SH-SY5Y (cell line): ENCODE measurements at regions not wholly inside any gene's neighbourhood (a gene's known extent, or its start where the extent isn't known, plus 50 kb on each side); places are given as distances from the start of the nearest gene placed in this dataset.

Source experiments
- GATA2 ChIP-seq: IDR thresholded peaks from 2 replicates; pipeline ENCODE4 v1.6.1; 2011; ENCODE audit warnings: mild to moderate bottlenecking, low read depth, low read length
- GATA3 ChIP-seq: IDR thresholded peaks from 2 replicates; pipeline ENCODE4 v1.6.1; 2011; ENCODE audit warnings: low read depth, mild to moderate bottlenecking, low read length, moderate library complexity

DNA sequence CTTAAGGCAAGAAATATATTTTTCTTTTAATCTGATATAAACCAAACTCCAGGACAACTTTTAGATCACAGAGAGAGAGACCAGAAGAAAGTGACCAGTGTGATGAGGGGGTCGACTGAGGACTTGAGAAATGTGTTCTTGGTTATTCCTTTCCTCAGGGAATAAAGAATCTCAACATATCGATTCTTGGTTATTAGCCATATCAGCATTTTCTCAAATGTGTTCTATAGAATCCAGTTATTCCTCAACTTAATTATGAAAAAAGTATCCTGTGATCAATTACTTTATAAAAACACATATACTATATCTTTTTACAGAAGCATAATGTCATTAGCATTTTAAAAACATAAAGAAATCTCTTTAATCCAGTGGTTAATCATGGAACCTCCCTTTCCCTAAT lies 222.1 kb upstream of the FAM3C start:
- TF ChIP-seq GATA2 (no peak), GATA3 (no peak)

DNA sequence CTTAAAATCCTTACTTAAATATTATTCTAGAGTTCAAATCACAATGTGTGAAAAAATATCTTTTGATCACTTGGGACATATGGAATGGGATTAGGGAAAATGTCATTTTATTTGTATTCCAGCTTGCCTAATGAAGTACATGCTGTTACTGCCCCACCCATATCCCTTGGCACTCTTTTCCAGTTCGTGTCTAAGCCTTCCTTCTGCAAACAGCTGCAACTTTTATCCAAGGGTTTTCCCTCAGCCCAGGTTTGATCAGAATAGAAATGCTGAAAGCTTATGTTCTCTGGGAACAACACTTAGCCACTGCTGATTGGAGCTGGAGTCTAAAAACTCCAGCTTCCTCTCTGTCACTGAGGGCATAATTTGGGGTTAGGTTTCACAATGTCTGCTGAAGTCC lies 214.1 kb upstream of the FAM3C start:
- no peak for TF ChIP-seq GATA3
- TF ChIP-seq GATA2: no peak

DNA sequence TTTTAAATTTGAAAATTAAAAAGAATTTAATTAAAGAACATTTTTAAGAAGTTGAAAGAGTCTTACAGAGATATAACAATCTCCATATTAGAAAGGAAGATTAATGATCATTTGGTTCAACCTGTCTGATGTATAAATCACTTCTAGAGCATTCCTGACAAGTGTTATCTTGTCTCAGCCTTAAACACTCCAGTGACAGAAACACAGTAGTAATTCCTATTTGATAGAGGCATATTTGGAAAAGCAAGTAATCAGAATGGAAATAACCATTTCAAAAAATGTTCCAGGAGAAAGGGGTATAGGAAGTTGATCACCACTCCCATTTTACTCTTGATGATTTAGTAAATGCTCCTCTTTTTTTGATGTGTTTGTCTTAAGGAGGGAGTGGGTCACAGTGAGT lies 213.1 kb upstream of the FAM3C start:
- no peak for TF ChIP-seq GATA3
- TF ChIP-seq GATA2: no peak

DNA sequence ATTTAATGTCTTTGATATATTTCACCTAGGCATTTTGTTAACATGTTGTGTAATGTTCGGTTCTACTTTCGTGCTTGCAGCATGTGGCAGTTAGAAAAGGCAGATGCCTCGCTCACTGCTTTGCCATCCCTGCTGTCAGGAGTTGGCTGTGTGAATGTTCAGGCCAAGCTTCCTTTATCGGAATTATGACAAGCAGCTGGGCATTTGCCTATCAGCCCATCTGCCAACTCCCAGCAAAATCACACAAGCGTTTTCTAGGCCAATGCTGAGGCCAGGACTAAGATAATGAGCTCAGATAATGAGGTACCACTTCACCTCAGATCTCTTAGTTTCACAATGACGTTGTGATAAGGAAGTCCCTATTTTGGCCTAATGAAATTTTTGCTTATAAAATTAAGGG lies 212.7 kb upstream of the FAM3C start:
- TF ChIP-seq GATA3 (peak; percentile 32; the same call in 1 of the 2 replicates), GATA2 (peak; percentile 88)

DNA sequence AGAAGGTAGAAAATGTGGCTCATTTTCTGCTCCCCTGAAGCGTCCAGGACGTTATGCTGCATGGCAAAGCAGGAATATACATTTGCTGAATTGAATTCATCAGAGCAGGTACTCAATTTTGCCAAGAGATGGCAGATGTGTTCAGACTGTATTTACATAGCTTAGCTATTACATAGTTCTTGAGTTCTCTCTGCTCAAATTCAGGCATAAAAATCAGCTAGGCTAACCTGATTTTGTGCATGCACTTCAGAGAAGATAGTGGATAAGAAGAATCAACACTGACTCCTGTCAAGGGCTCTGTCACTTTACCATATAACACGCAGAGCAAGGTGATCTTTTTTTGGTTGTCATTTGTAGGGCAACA lies 209.2 kb upstream of the FAM3C start:
- TF ChIP-seq GATA3 (no peak), GATA2 (no peak)

DNA sequence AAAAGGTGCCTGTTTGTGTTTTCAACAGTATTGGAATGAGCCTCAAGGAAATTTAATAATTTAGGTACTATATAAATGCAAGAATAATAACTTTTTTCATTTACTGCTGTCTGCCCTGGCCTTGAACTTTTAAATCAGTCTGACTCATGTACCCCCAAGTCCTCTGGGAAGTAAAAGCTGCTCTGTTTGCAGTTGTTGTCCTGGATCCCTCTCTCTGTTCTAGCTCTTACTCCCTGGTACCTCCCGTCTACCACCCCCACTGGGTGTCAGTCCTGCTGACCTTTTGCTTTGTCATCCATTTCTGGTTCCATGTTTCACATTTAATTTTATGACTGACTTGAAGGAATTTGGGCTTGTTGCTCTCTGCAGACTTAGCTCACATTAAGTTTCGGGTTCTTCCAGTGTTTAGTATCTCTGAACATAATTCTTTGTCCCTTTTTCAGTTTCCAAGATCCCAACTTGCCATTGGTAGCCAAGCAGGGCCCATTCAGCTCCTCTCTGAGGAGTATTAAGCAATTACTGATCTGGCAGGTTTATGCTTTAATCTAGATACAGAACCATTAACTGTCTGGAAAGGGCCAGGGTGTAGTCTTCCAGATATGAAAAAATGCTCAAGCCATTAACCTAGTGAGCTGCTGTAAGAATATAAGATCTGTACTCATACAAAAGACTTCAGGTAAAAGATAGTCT lies 208.7 kb upstream of the FAM3C start:
- no peak for TF ChIP-seq GATA2
- no peak for TF ChIP-seq GATA3

DNA sequence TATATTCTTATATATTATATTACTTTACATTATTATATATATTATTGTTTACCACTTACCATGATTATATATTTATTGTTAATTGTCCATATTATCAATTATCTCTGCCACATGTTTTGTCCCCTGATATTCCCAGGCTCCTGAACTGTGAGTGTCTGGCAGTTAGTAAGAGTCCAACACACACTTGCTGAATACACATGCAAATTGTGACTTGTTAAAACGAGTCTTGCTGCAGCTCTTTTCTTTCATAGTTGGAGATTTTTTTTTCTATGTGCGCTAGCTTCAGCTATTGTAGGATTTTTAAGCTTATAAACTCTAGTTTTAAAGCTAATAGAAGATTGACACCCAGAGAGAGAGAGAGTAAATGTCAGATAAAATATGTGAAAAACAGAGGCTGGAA lies 207.8 kb upstream of the FAM3C start:
- TF ChIP-seq GATA2: no peak
- TF ChIP-seq GATA3: no peak

DNA sequence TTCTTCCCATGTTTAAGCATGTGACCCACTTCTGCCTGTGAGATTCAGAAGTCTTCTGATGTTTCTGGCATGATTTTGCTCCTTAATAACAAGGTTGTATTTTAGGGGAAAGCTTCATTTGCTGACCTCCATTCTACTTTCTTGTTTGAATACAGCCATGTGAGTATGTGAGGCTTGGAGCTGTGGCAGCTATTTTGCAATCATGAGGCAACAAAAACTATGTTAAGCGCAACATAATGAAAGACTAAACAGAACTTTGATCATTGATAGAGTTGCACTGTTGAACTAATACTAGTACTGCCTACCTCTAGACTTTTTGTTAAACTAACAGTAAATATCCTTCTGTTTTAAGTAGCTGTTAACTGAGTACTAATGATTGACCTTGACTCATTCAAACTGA lies 203.8 kb upstream of the FAM3C start:
- TF ChIP-seq GATA3: no peak
- no peak for TF ChIP-seq GATA2

DNA sequence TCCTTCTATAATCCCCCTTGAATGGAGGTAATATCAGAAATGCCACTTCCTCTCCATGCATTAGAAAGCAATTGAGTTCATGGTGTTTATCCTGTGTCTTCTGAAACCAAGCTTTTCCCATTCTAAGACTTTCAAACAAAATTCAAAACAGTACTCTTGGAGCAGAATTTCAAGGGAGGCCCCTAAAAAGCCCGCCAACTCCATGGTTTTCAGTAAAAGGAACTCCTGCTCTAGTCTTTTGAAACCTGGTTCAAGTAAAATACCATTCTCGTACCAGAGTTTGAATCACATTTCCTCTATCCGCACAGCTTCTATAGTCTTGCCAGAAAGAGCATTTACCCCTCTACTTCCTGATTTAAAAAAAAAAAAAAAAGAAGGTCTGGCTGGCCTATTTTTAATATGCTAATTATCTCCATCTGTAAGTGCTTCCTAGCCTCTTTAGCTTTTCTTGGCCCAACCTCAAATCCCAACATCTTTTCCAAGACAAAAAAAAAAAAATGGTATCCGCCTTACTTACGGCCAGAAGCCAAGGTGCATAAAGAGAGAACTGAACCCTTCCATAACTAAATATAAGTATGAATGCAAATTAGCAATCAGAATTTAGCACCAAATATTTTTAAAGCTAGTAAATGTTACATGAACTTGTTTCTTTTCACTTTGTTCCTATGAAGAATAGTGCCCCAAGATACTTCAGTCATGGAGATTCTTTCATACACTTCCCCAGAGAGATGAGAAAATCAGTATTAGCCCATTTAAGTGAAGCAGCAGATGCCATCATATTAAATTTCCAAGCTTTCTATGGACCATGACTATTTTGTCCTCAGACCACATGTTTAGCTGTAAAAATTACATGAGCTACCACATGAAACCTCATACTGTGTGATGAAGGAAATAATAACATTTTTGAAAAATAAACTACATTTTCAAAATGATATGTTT lies 199.9 kb upstream of the FAM3C start:
- TF ChIP-seq GATA2 (no peak), GATA3 (no peak)

DNA sequence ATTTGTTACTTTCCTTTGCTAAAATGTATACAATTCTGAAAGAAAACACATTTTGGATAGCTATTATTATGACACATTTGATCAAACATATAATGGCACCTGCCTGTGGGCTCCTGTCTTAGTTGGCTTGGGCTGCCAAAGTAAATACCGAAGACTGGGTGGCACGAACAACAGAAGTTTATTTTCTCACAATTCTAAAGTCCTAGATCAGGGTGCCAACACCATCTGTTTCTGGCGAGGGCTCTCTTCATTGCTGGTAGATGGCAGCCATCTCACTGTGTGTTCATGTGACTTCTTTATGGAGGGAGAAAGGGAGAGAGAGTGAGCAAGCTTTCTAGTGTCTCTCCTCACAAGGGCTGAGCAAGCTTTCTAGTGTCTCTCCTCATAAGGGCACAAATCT lies 195.8 kb upstream of the FAM3C start:
- no peak for TF ChIP-seq GATA2
- no peak for TF ChIP-seq GATA3

DNA sequence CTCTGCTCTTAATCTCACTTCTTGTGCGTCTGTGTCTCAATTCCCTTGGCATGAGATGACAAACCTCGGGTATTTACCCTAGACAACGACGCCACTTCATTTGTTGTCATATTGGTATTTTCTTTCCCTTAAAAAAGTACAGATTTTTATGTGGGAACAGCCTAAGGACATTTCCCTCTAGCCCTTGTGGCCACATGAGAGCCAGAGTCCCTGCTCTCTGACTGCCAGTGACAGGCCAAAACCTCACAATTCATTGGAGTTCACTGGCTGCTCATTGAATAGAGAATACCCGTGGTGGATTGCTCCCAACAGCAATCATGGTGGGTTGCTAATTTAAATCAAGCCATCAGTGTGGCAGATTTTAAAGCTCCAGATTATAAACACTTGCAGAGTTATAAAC lies 191.3 kb upstream of the FAM3C start:
- no peak for TF ChIP-seq GATA3
- no peak for TF ChIP-seq GATA2

DNA sequence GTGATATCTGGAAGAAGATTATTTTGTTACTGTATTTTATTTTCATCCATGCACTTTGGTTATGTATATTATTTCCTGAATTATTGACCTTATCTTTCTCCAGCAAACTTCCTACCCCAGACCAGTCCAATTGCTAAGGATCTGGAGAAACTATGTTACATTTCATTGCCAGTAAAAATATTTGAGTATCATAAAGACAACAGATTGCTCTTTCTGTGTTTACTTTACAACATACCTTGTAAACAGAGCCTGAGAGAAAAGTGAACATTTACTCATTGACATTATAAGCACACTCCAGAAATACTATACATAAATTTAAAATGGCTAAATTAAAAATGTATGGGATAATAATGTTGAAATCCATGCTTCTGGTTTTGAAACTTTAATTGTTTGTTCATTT lies 186.2 kb upstream of the FAM3C start:
- TF ChIP-seq GATA2: no peak
- TF ChIP-seq GATA3: no peak

DNA sequence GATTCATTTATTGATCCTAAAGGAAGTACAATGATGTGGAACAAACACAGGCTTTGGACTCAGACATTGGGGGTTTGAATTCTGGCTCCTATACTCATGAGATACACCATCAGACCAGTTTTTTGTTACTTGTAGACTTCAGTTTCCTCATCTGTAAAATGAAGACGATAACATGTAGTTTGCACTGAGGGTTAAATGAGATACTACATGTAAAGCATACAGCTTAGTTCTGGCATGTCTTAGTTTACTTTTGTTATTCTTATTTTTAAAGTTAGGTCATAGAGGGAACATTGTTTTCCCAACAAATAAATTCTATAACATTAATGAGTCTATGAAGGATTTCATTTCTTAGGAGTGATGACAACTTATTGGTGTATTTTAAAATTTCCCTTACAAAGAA lies 183.5 kb upstream of the FAM3C start:
- TF ChIP-seq GATA3: no peak
- TF ChIP-seq GATA2: no peak

DNA sequence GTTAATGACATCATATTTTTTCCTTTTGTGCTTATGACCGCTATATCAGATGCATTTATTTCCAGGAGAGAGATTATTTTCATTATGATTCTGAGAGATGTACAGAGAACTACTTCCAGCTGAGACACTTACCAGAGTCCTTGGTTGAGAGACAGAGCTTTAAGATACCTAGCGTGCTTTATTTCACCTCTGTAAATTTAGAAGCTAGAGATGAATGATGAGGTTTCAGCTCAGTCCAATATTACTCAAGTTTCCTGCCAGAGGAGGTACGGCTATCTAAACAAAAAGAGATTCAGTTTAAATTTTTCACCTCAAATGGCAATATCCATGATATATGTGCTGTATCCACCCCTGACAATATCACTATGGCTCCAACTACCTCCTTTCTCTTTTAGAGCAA lies 182.6 kb upstream of the FAM3C start:
- no peak for TF ChIP-seq GATA3
- TF ChIP-seq GATA2: no peak
